GM21576 (cell line): ENCODE measurements at regions not wholly inside any gene's neighbourhood (a gene's known extent, or its start where the extent isn't known, plus 50 kb on each side); places are given as distances from the start of the nearest gene placed in this dataset.
"Not testable (repeated sequence)": the region's sequence is repeated elsewhere in the genome, so short reads cannot be mapped to it uniquely, and the experiment has no call there.

ENCODE experiments used
- ATAC-seq: cut with Tn5 transposase; IDR thresholded peaks from one replicate; pipeline ENCODE4 v1.9.1; 2021; ENCODE audit warnings: mild to moderate bottlenecking, moderate library complexity; ENCODE audit not compliant: unreplicated experiment

DNA sequence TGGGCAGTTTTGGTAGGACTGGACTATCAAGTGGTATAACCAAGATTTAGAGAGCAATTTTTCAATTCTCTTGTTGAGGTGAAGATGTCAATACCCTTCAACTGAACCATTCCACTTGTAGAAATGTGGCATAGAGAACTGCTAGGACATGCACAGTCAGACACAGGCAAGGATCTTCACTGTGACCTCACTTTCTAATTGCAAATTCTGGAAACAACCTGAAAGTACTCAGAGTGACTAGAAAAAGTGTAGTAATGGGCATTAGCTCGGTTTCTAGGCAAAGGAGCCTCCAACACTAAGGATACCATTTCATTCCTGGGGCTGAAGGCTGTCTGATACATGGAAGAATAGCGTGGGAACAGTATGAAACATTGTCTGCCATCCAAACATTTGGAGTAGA lies 433.0 kb upstream of the RUNX1 start:
- no peak for ATAC-seq

- no peak for ATAC-seq
Measured at GRCh38 chr21:35481005-35481404, 431.9 kb upstream of the RUNX1 start.

GRCh38 chr21:35479529-35479928 lies 430.4 kb upstream of the RUNX1 start:
- ATAC-seq: no peak

DNA sequence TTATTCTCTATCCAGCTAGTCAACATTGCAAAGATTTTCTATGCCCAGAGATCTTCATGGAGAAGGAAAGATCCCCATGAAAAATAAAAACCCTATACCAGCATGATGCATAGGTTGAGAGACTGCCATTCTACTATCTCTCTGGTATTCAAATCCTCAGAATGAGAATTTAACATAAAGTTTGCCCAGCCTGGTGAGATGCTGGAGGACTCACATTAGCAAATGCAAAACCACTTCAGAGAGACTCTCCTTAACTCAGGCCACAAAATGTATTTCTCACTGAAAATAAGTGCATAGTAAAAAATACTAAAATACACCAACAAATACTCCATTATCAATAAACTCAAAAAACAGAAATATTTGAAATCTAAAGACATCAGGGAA lies 430.0 kb upstream of the RUNX1 start:
- no peak for ATAC-seq

GRCh38 chr21:35478161-35479064 lies 429.3 kb upstream of the RUNX1 start:
- ATAC-seq: no peak

GRCh38 chr21:35477622-35478021 lies 428.5 kb upstream of the RUNX1 start:
- no peak for ATAC-seq

- ATAC-seq: no peak
Measured at GRCh38 chr21:35476621-35477395, 427.7 kb upstream of the RUNX1 start.

GRCh38 chr21:35475762-35476161 lies 426.7 kb upstream of the RUNX1 start:
- ATAC-seq: no peak

GRCh38 chr21:35475009-35475408 lies 425.9 kb upstream of the RUNX1 start:
- ATAC-seq: no peak

DNA sequence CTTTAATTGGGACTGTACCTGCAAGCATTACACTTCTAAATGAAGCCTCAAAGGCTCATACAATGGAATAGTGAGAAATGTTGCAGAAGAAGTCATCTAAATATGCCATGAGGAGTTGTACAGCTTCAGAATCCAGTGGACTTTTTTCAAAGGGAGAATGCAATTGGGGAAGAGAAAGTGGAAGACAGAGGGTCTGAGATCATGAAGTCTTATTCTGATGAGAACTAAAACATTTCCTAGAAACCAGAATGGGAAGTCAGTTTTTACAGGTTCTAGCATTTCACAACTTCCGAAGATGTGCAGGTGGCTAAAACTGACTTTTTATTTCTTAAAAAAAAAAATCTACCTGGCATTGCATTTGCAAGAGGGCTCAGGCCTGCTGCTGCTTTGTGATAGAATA lies 424.4 kb upstream of the RUNX1 start:
- ATAC-seq: no peak

- no peak for ATAC-seq
Measured at GRCh38 chr21:35470522-35470921, 421.4 kb upstream of the RUNX1 start.

GRCh38 chr21:35469498-35469897 lies 420.4 kb upstream of the RUNX1 start:
- no peak for ATAC-seq

DNA sequence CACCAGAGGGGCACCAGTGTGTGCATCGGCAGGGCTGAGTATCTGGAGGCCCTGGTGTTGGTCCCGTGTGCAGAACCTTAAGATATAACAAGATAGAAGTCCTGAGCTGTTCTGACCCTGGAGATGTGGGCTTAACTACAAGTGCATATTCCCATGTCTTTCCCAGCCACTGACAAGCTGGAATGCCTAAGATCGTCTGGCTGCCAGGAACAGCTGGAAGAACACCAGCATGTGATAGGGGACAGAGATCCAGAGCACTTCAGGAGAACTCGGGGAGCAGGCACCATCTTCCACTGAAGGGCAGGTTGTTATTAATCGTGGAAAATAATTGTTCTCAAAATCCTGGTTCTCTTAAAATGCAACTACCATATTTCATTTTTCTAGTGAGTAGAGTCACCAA lies 419.9 kb upstream of the RUNX1 start:
- no peak for ATAC-seq

GRCh38 chr21:35467566-35467965 lies 418.5 kb upstream of the RUNX1 start:
- ATAC-seq: no peak

DNA sequence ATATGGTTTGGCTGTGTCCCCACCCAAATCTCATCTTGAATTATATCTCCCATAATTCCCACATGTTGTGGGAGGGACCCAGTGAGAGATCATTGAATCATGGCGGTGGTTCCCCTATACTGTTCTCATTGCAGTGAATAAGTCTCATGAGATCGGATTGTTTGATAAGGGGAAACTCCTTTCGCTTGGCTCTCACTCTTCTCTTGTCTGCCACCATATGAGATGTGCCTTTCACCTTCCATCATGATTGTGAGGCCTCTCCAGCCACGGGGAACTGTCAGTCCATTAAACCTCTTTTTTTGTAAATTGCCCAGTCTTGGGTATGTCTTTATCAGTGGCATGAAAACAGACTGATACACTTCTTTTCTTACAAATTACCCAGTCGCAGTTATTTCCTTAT lies 417.6 kb upstream of the RUNX1 start:
- not testable (repeated sequence) for ATAC-seq

- no peak for ATAC-seq
Measured at GRCh38 chr21:35465741-35466140, 416.6 kb upstream of the RUNX1 start.

GRCh38 chr21:35461700-35462099 lies 412.6 kb upstream of the RUNX1 start:
- ATAC-seq: no peak

DNA sequence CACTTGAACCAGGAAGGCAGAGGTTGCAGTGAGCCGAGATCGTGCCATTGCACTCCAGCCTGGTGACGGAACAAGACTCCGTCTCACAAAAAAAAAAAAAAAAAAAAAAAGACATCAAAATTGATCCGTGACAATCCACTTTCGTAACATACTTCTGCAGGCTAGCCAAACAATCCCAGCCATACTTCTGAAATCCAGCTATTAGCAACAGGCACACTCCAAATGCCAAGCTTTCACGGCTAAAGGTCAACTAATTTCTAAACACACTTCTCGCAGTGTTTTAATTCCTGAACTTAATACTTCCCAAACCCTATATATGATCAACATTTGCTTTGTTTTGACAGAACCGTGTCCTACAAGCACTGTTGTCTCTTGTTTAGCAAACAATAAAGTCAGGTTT lies 411.3 kb upstream of the RUNX1 start:
- ATAC-seq: no peak

- no peak for ATAC-seq
Measured at GRCh38 chr21:35458405-35458804, 409.3 kb upstream of the RUNX1 start.

DNA sequence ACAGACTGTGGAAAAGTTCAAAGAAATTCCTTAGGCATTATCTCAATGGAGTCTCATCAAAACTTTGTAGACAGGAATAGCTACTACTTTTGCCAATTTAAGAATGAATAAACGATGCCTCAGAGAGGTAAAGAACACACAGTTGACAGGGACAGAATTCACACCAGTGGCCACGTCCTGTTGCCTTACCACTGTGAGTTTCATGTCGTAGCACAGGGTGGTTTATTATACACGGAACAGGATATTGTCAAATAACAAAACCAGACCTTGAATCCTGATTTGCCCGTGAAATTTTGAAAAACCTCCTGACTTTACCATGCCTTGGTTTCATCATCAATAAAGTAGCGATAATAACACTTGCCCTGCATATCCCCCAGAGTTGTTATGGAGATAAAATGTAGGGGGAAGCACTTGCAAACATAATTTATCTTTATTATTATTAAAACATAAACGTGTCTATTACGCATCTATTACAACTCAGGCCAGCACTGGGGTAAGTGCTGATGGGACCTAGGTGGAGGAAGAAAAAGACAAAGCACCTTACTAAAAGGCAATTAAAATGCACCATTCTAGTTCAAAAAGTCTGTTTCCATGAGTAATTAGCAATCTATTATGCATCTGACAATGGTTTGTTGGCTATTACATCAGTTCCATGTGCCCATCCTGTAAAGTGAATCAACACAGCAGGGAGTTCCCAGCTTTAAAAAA lies 408.1 kb upstream of the RUNX1 start:
- ATAC-seq: no peak

GRCh38 chr21:35451276-35451675 lies 402.2 kb upstream of the RUNX1 start:
- ATAC-seq: no peak

DNA sequence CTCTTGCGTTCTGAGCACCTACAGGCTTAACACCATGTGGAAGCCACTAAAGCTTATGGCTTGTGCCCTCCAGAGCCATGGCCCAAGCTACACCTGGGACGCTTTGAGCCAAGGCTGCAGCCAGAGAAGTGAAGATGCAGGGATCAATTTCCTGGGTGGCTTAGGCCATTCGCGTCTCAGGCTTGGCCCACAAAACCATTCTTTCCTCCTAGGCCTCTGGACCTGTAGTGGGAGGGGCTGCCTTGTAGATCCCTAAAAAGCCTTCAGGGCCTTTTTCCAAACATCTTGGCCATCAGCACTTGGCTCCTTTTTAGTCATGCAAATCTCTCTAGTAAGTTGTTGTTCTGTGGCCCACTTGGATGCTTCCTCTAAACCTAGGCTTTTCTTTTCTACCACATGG lies 401.7 kb upstream of the RUNX1 start:
- no peak for ATAC-seq
